Endothelial cell of umbilical vein (primary cell): ENCODE measurements at regions not wholly inside any gene's neighbourhood (a gene's known extent, or its start where the extent isn't known, plus 50 kb on each side); places are given as distances from the start of the nearest gene placed in this dataset.

ENCODE experiments used
- BruUV-seq: library from RNA; stranded (reverse); fragments of 400-500 nt; replicated peaks from 2 replicates; lab custom pipeline; 2021; lab: Mats Ljungman, UMichigan
- CTCF ChIA-PET: fragments of 300-600, 350-600 bp; sonication (Branson Sonifier 250); formaldehyde crosslinking; loops from one replicate; lab custom pipeline; 2021; ENCODE audit warnings: antibody characterized with exemption, inconsistent platforms; lab: Charles Lee
- POLR2A ChIA-PET: fragments of 300-600, 350-600 bp; sonication (Branson Sonifier 250); formaldehyde crosslinking; loops from one replicate; lab custom pipeline; 2021; ENCODE audit warnings: antibody characterized with exemption, inconsistent platforms; lab: Charles Lee
- DNase-seq: peaks from one replicate; pipeline ENCODE4 v3.0.0-alpha.2; 2011; ENCODE audit warnings: low read depth, low spot score
- FAIRE-seq: peaks from 2 replicates; lab custom pipeline; 2011; peaks lifted over from hg19 to GRCh38; lab: Jason Lieb, UNC
- H2AFZ ChIP-seq: 2 replicates; pipeline ENCODE4 v1.6.0; 2012; ENCODE audit warnings: low read depth, low read length, control low read depth, inconsistent platforms
- H3K27ac ChIP-seq: 2 replicates; pipeline ENCODE4 v1.5.1; 2011; ENCODE audit warnings: low read depth, mild to moderate bottlenecking, control low read depth, low read length, moderate library complexity; ENCODE audit not compliant: insufficient read depth
- H3K27me3 ChIP-seq, 2 experiments: 2 replicates each; pipeline versions ENCODE4 v1.6.0 to v1.6.1; 2011; ENCODE audit warnings: low read length in 2 of 2, mixed read lengths in 1 of 2; ENCODE audit not compliant: control insufficient read depth in 2 of 2, insufficient read depth in 2 of 2
- H3K36me3 ChIP-seq, 2 experiments: 2 replicates in 1 of 2; 3 replicates in 1 of 2; pipeline ENCODE4 v1.5.1; 2011; ENCODE audit warnings: low read length in 2 of 2, mild to moderate bottlenecking in 1 of 2, moderate library complexity in 1 of 2; ENCODE audit not compliant: control insufficient read depth in 2 of 2, insufficient read depth in 2 of 2; ENCODE audit errors: extremely low read depth in 1 of 2
- H3K4me1 ChIP-seq: 3 replicates; pipeline ENCODE4 v1.5.1; 2011; ENCODE audit warnings: mild to moderate bottlenecking, low read length; ENCODE audit not compliant: control insufficient read depth, insufficient read depth; ENCODE audit errors: extremely low read depth
- H3K4me2 ChIP-seq: 2 replicates; pipeline ENCODE4 v1.6.1; 2011; ENCODE audit warnings: low read length, control low read depth, mixed read lengths; ENCODE audit not compliant: insufficient read depth
- H3K4me3 ChIP-seq, 3 experiments: fragments of 200-600 bp in 1 of 3; sonication (generic), shearing (Covaris generic) in 1 of 3; replicated peaks in 1 of 3; 2 replicates each; pipeline ENCODE4 v1.5.1; 2011 to 2016; ENCODE audit warnings: control low read depth in 3 of 3, low read length in 3 of 3, mild to moderate bottlenecking in 2 of 3, inconsistent platforms in 1 of 3, low read depth in 1 of 3, moderate library complexity in 1 of 3; ENCODE audit not compliant: insufficient read depth in 1 of 3
- H3K79me2 ChIP-seq: 2 replicates; pipeline ENCODE4 v1.6.0; 2012; ENCODE audit warnings: low read length, inconsistent platforms; ENCODE audit not compliant: control insufficient read depth, insufficient read depth
- H3K9ac ChIP-seq: replicated peaks from 2 replicates; pipeline ENCODE3; 2011; ENCODE audit warnings: low read length, control low read depth; ENCODE audit not compliant: insufficient read depth; ENCODE audit errors: extremely low read depth
- H3K9me1 ChIP-seq: replicated peaks from 3 replicates; pipeline ENCODE4 v1.6.0; 2011; ENCODE audit warnings: mild to moderate bottlenecking, low read length; ENCODE audit not compliant: control insufficient read depth, insufficient read depth; ENCODE audit errors: extremely low read depth
- H3K9me3 ChIP-seq: replicated peaks from 2 replicates; pipeline ENCODE4 v1.5.1; 2012; ENCODE audit warnings: low read length, inconsistent platforms; ENCODE audit not compliant: control insufficient read depth, insufficient read depth
- H4K20me1 ChIP-seq: replicated peaks from 2 replicates; pipeline ENCODE3; 2011; ENCODE audit warnings: mild to moderate bottlenecking, low read length; ENCODE audit not compliant: control insufficient read depth, insufficient read depth; ENCODE audit errors: extremely low read depth
- CTCF ChIP-seq, 2 donors: IDR thresholded peaks; 1 replicate in 1 of 2; 2 replicates in 1 of 2; pipeline ENCODE4 v1.5.1; 2011; ENCODE audit warnings: low read length in 2 of 2, mild to moderate bottlenecking in 2 of 2, moderate library complexity in 2 of 2, control low read depth in 1 of 2, inconsistent platforms in 1 of 2, low read depth in 1 of 2; ENCODE audit not compliant: insufficient read depth in 1 of 2; ENCODE audit errors: extremely low read depth in 1 of 2
- EZH2 ChIP-seq: IDR thresholded peaks from 2 replicates; pipeline ENCODE4 v1.6.1; 2012; ENCODE audit warnings: borderline replicate concordance, low read depth, mild to moderate bottlenecking, moderate library complexity, low read length, inconsistent platforms; ENCODE audit not compliant: severe bottlenecking
- FOS ChIP-seq: IDR thresholded peaks from 2 replicates; pipeline ENCODE4 v1.6.1; 2011; ENCODE audit warnings: mild to moderate bottlenecking, low read length, moderate library complexity, borderline replicate concordance; ENCODE audit not compliant: insufficient read depth
- GATA2 ChIP-seq: IDR thresholded peaks from 2 replicates; pipeline ENCODE4 v1.7.0; 2011; ENCODE audit warnings: low read depth, mild to moderate bottlenecking, moderate library complexity, mixed read lengths, low read length; ENCODE audit not compliant: insufficient read length, insufficient read depth
- JUN ChIP-seq: IDR thresholded peaks from 2 replicates; pipeline ENCODE4 v1.6.1; 2011; ENCODE audit warnings: borderline replicate concordance, low read depth; ENCODE audit not compliant: insufficient read length, insufficient read depth
- MAX ChIP-seq: IDR thresholded peaks from 2 replicates; pipeline ENCODE4 v1.6.1; 2011; ENCODE audit not compliant: insufficient read depth, insufficient read length
- MYC ChIP-seq: IDR thresholded peaks from one replicate; pipeline ENCODE4 v1.6.1; 2011; ENCODE audit warnings: mild to moderate bottlenecking, low read depth, low read length
- POLR2A ChIP-seq: IDR thresholded peaks from 2 replicates; pipeline ENCODE4 v1.6.1; 2012; ENCODE audit warnings: low read depth, mild to moderate bottlenecking, control low read depth, low read length
- POLR2AphosphoS5 ChIP-seq: IDR thresholded peaks from 2 replicates; pipeline ENCODE4 v1.6.1; 2012; ENCODE audit warnings: low read depth, mild to moderate bottlenecking, control low read depth, low read length, moderate library complexity; ENCODE audit not compliant: insufficient read depth
- dilution Hi-C: fragments of 300-500 bp; cut with MboI; formaldehyde crosslinking; loops from one replicate; pipeline ENCODE4 v1.15.0; 2019; ENCODE audit warnings: low sequenced_read_pairs; ENCODE audit not compliant: extremely low pct_ligation_motif_present
- intact Hi-C: fragments of 100-400 bp; cut with micrococcal nuclease; formaldehyde crosslinking; loops from one replicate; pipeline ENCODE4 v1.10.0; 2022

GRCh38 chr20:48538856-48539255 lies 288.9 kb downstream of the PREX1 start:
- FAIRE-seq (no peak), DNase-seq (no peak)
- Histone ChIP-seq H3K9ac (no peak overlapping the region), H3K79me2 (no peaks in the 10 kb centered on the region), H3K36me3 (no peaks in the 10 kb centered on the region), H4K20me1 (no peaks in the 10 kb centered on the region), H2AFZ (no peak overlapping the region), H3K4me3 (no peak overlapping the region), H3K4me1 (no peaks in the 10 kb centered on the region), H3K9me1 (no peaks in the 10 kb centered on the region), H3K9me3 (no peaks in the 10 kb centered on the region), H3K27me3 (no peaks in the 10 kb centered on the region), H3K4me2 (no peak overlapping the region), H3K27ac (no peak overlapping the region)
- no TSS peak for BruUV-seq
- dilution Hi-C loops: no loop called here
- no peak for TF ChIP-seq EZH2
- no peak for TF ChIP-seq GATA2
- TF ChIP-seq POLR2A: no peak
- no peak for TF ChIP-seq JUN
- no peak for TF ChIP-seq MYC
- no peak for TF ChIP-seq MAX
- TF ChIP-seq FOS: no peak
- TF ChIP-seq POLR2AphosphoS5: no peak
- TF ChIP-seq CTCF (IDR thresholded peaks at IDR 0.05; ENCODE audit: extremely low read depth in 1 of 2, insufficient read depth in 1 of 2, low read depth in 1 of 2, low read length in 2 of 2): no peak
- ChIA-PET CTCF (interaction anchor here (2.0 to 2.6 kb wide), 2 partner anchors 9 to 82 kb away, joined by 6 to 9 read pairs; no protein-coding TSS in a partner anchor), POLR2A (no interaction called here)
- intact Hi-C loops: no loop called here
